BLaER1 treated with 17β-estradiol and CSF1 and Interleukin-3, amounts not matched to agents 10 nM and 100 nM (cell line): ENCODE measurements at regions not wholly inside any gene's neighbourhood (a gene's known extent, or its start where the extent isn't known, plus 50 kb on each side); places are given as distances from the start of the nearest gene placed in this dataset.

Experiments used
- H3K27ac ChIP-seq, 11 experiments: shearing (Covaris generic); formaldehyde crosslinking; 2 replicates each; pipeline ENCODE4 v1.8.1; 2022
- H3K27me3 ChIP-seq, 11 experiments: shearing (Covaris generic); formaldehyde crosslinking; 2 replicates each; pipeline ENCODE4 v1.8.1; 2022
- H3K36me3 ChIP-seq, 11 experiments: shearing (Covaris generic); formaldehyde crosslinking; 2 replicates each; pipeline ENCODE4 v1.8.1; 2022
- H3K4me1 ChIP-seq, 10 experiments: shearing (Covaris generic); formaldehyde crosslinking; 2 replicates each; pipeline ENCODE4 v1.8.1; 2022
- H3K4me2 ChIP-seq, 11 experiments: shearing (Covaris generic); formaldehyde crosslinking; 2 replicates each; pipeline ENCODE4 v1.8.1; 2022
- H3K4me3 ChIP-seq, 10 experiments: shearing (Covaris generic); formaldehyde crosslinking; 2 replicates each; pipeline ENCODE4 v1.8.1; 2022
- H3K9ac ChIP-seq, 11 experiments: shearing (Covaris generic); formaldehyde crosslinking; 2 replicates each; pipeline ENCODE4 v1.8.1; 2022
- H3K9me3 ChIP-seq, 11 experiments: shearing (Covaris generic); formaldehyde crosslinking; replicated peaks in 1 of 11; 2 replicates each; pipeline ENCODE4 v1.8.1; 2022
- H4K20me1 ChIP-seq, 11 experiments: shearing (Covaris generic); formaldehyde crosslinking; 2 replicates each; pipeline ENCODE4 v1.8.1; 2022
- Cebpa-rat ChIP-seq, 11 experiments: shearing (Covaris generic); IDR thresholded peaks; 2 replicates each; pipeline ENCODE4 v1.8.1; 2022

GRCh38 chr6:156065849-156066248 lies 610.2 kb upstream of the NOX3 start:
- no peak overlapping the region for H3K4me2 ChIP-seq
- H3K36me3 ChIP-seq, result no peaks in the 10 kb centered on the region
- H3K4me3 ChIP-seq, result no peak overlapping the region
- no peaks in the 10 kb centered on the region for H4K20me1 ChIP-seq
- TF ChIP-seq Cebpa-rat (IDR thresholded peaks at IDR 0.05), result no peak
- H3K27ac ChIP-seq, result no peak overlapping the region
- no peak overlapping the region for H3K9ac ChIP-seq
- H3K4me1 ChIP-seq, result peaks cover 0 to 6% (median 0%) of the 10 kb centered on the region in 10 experiments; a peak in 2 of 20 replicates
- H3K9me3 ChIP-seq, result no peaks in the 10 kb centered on the region
- H3K27me3 ChIP-seq, result no peaks in the 10 kb centered on the region

GRCh38 chr6:156062091-156062563 lies 606.5 kb upstream of the NOX3 start:
- TF ChIP-seq Cebpa-rat (IDR thresholded peaks at IDR 0.05), result no peak
- Histone ChIP-seq H3K4me2 (no peak overlapping the region), H3K27me3 (no peaks in the 10 kb centered on the region), H3K9me3 (peaks cover 0 to 14% (median 0%) of the 10 kb centered on the region in 11 experiments; a peak in 2 of 22 replicates), H3K36me3 (no peaks in the 10 kb centered on the region), H3K27ac (no peak overlapping the region), H4K20me1 (no peaks in the 10 kb centered on the region), H3K4me3 (no peak overlapping the region), H3K9ac (no peak overlapping the region), H3K4me1 (peaks cover 0 to 4% (median 0%) of the 10 kb centered on the region in 10 experiments; a peak in 2 of 20 replicates)

- Histone ChIP-seq H4K20me1 (no peaks in the 10 kb centered on the region), H3K27ac (no peak overlapping the region), H3K36me3 (no peaks in the 10 kb centered on the region), H3K9ac (no peak overlapping the region), H3K4me2 (no peak overlapping the region), H3K9me3 (peaks cover 0 to 16% (median under 1%) of the 10 kb centered on the region in 11 experiments; a peak in 7 of 22 replicates), H3K4me3 (no peak overlapping the region), H3K4me1 (peaks cover 0 to 4% (median 0%) of the 10 kb centered on the region in 10 experiments; a peak in 2 of 20 replicates), H3K27me3 (no peaks in the 10 kb centered on the region)
- no peak for TF ChIP-seq Cebpa-rat (IDR thresholded peaks at IDR 0.05)
Measured at GRCh38 chr6:156061465-156061864, 605.8 kb upstream of the NOX3 start.

- Histone ChIP-seq H3K27ac (no peak overlapping the region), H3K9me3 (peaks cover 0 to 22% (median 7%) of the 10 kb centered on the region in 11 experiments; a peak in 10 of 22 replicates), H3K27me3 (no peaks in the 10 kb centered on the region), H3K4me1 (peaks cover 0 to 4% (median 0%) of the 10 kb centered on the region in 10 experiments; a peak in 2 of 20 replicates), H3K36me3 (no peaks in the 10 kb centered on the region), H4K20me1 (no peaks in the 10 kb centered on the region), H3K9ac (no peak overlapping the region), H3K4me2 (peak overlapping the region in 2 of 11 experiments; percentile 20; a peak in 3 of 22 replicates), H3K4me3 (no peak overlapping the region)
- no peak for TF ChIP-seq Cebpa-rat (IDR thresholded peaks at IDR 0.05)
Measured at GRCh38 chr6:156060013-156060412, 604.4 kb upstream of the NOX3 start.

GRCh38 chr6:156058356-156058755 lies 602.7 kb upstream of the NOX3 start:
- H3K27ac ChIP-seq, result no peak overlapping the region
- peaks cover 0 to 4% (median 0%) of the 10 kb centered on the region in 10 experiments; a peak in 2 of 20 replicates for H3K4me1 ChIP-seq
- H3K4me2 ChIP-seq, result no peak overlapping the region
- TF ChIP-seq Cebpa-rat (IDR thresholded peaks at IDR 0.05), result no peak
- no peak overlapping the region for H3K9ac ChIP-seq
- H3K27me3 ChIP-seq, result no peaks in the 10 kb centered on the region
- no peaks in the 10 kb centered on the region for H4K20me1 ChIP-seq
- H3K36me3 ChIP-seq, result no peaks in the 10 kb centered on the region
- no peak overlapping the region for H3K4me3 ChIP-seq
- peaks cover 0 to 22% (median 7%) of the 10 kb centered on the region in 11 experiments; a peak in 10 of 22 replicates for H3K9me3 ChIP-seq

- Histone ChIP-seq H3K36me3 (no peaks in the 10 kb centered on the region), H3K27ac (no peak overlapping the region), H3K4me3 (no peak overlapping the region), H3K27me3 (no peaks in the 10 kb centered on the region), H3K4me1 (peaks cover 0 to 4% (median 0%) of the 10 kb centered on the region in 10 experiments; a peak in 2 of 20 replicates), H3K9me3 (peaks cover 0 to 22% (median 7%) of the 10 kb centered on the region in 11 experiments; a peak in 10 of 22 replicates), H3K4me2 (no peak overlapping the region), H4K20me1 (no peaks in the 10 kb centered on the region), H3K9ac (no peak overlapping the region)
- no peak for TF ChIP-seq Cebpa-rat (IDR thresholded peaks at IDR 0.05)
Measured at GRCh38 chr6:156057869-156058268, 602.2 kb upstream of the NOX3 start.

- Histone ChIP-seq H3K4me3 (no peak overlapping the region), H3K4me2 (no peak overlapping the region), H3K36me3 (no peaks in the 10 kb centered on the region), H3K27ac (no peak overlapping the region), H3K9me3 (peaks cover 0 to 22% (median 7%) of the 10 kb centered on the region in 11 experiments; a peak in 10 of 22 replicates), H3K9ac (no peak overlapping the region), H4K20me1 (no peaks in the 10 kb centered on the region), H3K27me3 (no peaks in the 10 kb centered on the region), H3K4me1 (peaks cover 0 to 4% (median 0%) of the 10 kb centered on the region in 10 experiments; a peak in 2 of 20 replicates)
- TF ChIP-seq Cebpa-rat (IDR thresholded peaks at IDR 0.05), result no peak
Measured at GRCh38 chr6:156056085-156056484, 600.4 kb upstream of the NOX3 start.

GRCh38 chr6:156053626-156054025 lies 598.0 kb upstream of the NOX3 start:
- H3K27me3 ChIP-seq, result no peaks in the 10 kb centered on the region
- no peaks in the 10 kb centered on the region for H4K20me1 ChIP-seq
- no peaks in the 10 kb centered on the region for H3K36me3 ChIP-seq
- H3K4me3 ChIP-seq, result no peak overlapping the region
- peaks cover 0 to 14% (median 6%) of the 10 kb centered on the region in 11 experiments; a peak in 10 of 22 replicates for H3K9me3 ChIP-seq
- H3K4me2 ChIP-seq, result no peak overlapping the region
- TF ChIP-seq Cebpa-rat (IDR thresholded peaks at IDR 0.05), result no peak
- H3K9ac ChIP-seq, result no peak overlapping the region
- no peak overlapping the region for H3K27ac ChIP-seq
- no peaks in the 10 kb centered on the region for H3K4me1 ChIP-seq

GRCh38 chr6:156046841-156047449 lies 591.3 kb upstream of the NOX3 start:
- Histone ChIP-seq H3K27me3 (no peaks in the 10 kb centered on the region), H4K20me1 (no peaks in the 10 kb centered on the region), H3K9me3 (no peaks in the 10 kb centered on the region), H3K27ac (no peak overlapping the region), H3K9ac (no peak overlapping the region), H3K36me3 (no peaks in the 10 kb centered on the region), H3K4me3 (no peak overlapping the region), H3K4me2 (no peak overlapping the region), H3K4me1 (no peaks in the 10 kb centered on the region)
- TF ChIP-seq Cebpa-rat (IDR thresholded peaks at IDR 0.05), result no peak

- H3K27ac ChIP-seq, result no peak overlapping the region
- H3K4me3 ChIP-seq, result no peak overlapping the region
- H3K4me2 ChIP-seq, result no peak overlapping the region
- H3K4me1 ChIP-seq, result no peaks in the 10 kb centered on the region
- H4K20me1 ChIP-seq, result no peaks in the 10 kb centered on the region
- H3K36me3 ChIP-seq, result no peaks in the 10 kb centered on the region
- H3K9ac ChIP-seq, result no peak overlapping the region
- no peaks in the 10 kb centered on the region for H3K9me3 ChIP-seq
- TF ChIP-seq Cebpa-rat (IDR thresholded peaks at IDR 0.05), result no peak
- no peaks in the 10 kb centered on the region for H3K27me3 ChIP-seq
Measured at GRCh38 chr6:156046268-156046665, 590.6 kb upstream of the NOX3 start.
